H4 (cell line): ENCODE measurements at regions not wholly inside any gene's neighbourhood (a gene's known extent, or its start where the extent isn't known, plus 50 kb on each side); places are given as distances from the start of the nearest gene placed in this dataset.
"Not testable (repeated sequence)": the region's sequence is repeated elsewhere in the genome, so short reads cannot be mapped to it uniquely, and the experiment has no call there.

Source experiments
- DNase-seq: peaks from one replicate; pipeline ENCODE4 v3.0.0-alpha.2; 2015; ENCODE audit warnings: low spot score

- DNase-seq = no peak
These were observed 243.1 kb upstream of the ECI2 start for GRCh38 chr6:4378319-4378996.

- DNase-seq = no peak
These were observed 242.2 kb upstream of the ECI2 start for GRCh38 chr6:4377603-4378002.

- no peak for DNase-seq
These were observed 238.8 kb upstream of the ECI2 start for GRCh38 chr6:4374216-4374615.

GRCh38 chr6:4372866-4373265 lies 237.5 kb upstream of the ECI2 start:
- DNase-seq = no peak

- DNase-seq = peak; percentile 31
These were observed 236.0 kb upstream of the ECI2 start for GRCh38 chr6:4371207-4371921.

- DNase-seq = peak; percentile 35
These were observed 234.7 kb upstream of the ECI2 start for GRCh38 chr6:4370066-4370465.

GRCh38 chr6:4369616-4370015 lies 234.2 kb upstream of the ECI2 start:
- peak; percentile 39 for DNase-seq

GRCh38 chr6:4368649-4369048 lies 233.3 kb upstream of the ECI2 start:
- no peak for DNase-seq

- no peak for DNase-seq
These were observed 232.3 kb upstream of the ECI2 start for GRCh38 chr6:4367643-4368042.

GRCh38 chr6:4366635-4367395 lies 231.4 kb upstream of the ECI2 start:
- DNase-seq = no peak

GRCh38 chr6:4365686-4366085 lies 230.3 kb upstream of the ECI2 start:
- no peak for DNase-seq

- DNase-seq = no peak
These were observed 229.3 kb upstream of the ECI2 start for GRCh38 chr6:4364711-4365110.

- no peak for DNase-seq
These were observed 228.8 kb upstream of the ECI2 start for GRCh38 chr6:4364172-4364571.

GRCh38 chr6:4363656-4364055 lies 228.3 kb upstream of the ECI2 start:
- DNase-seq = no peak

GRCh38 chr6:4362326-4362725 lies 227.0 kb upstream of the ECI2 start:
- DNase-seq = no peak

- DNase-seq = no peak
These were observed 225.5 kb upstream of the ECI2 start for GRCh38 chr6:4360920-4361319.

GRCh38 chr6:4359108-4359730 lies 223.8 kb upstream of the ECI2 start:
- no peak for DNase-seq

- peak; percentile 100 for DNase-seq
These were observed 223.2 kb upstream of the ECI2 start for GRCh38 chr6:4358414-4359107.

GRCh38 chr6:4357660-4358152 lies 222.3 kb upstream of the ECI2 start:
- DNase-seq = not testable (repeated sequence)

- no peak for DNase-seq
These were observed 221.7 kb upstream of the ECI2 start for GRCh38 chr6:4356899-4357659.

GRCh38 chr6:4355241-4355640 lies 219.9 kb upstream of the ECI2 start:
- DNase-seq = peak; percentile 32
